GM12878 (cell line): ENCODE measurements at regions not wholly inside any gene's neighbourhood (a gene's known extent, or its start where the extent isn't known, plus 50 kb on each side); places are given as distances from the start of the nearest gene placed in this dataset.

Experiments used
- ATAC-seq: fragments of 200-7000 bp; cut with Tn5 transposase; 3 replicates; pipeline ENCODE4 v1.9.1; 2020; ENCODE audit warnings: mild to moderate bottlenecking, moderate library complexity
- BruUV-seq: library from RNA; stranded (reverse); fragments of 400-500 nt; replicated peaks from 2 replicates; lab custom pipeline; 2021; lab: Mats Ljungman, UMichigan
- CTCF ChIA-PET: fragments of 300-600 bp; sonication (Branson Sonifier 250); formaldehyde crosslinking; extraction: SDS; loops from one replicate; lab custom pipeline; 2021; ENCODE audit warnings: inconsistent platforms; lab: Yijun Ruan, JAX
- POLR2A ChIA-PET: fragments of 350-600 bp; formaldehyde crosslinking; extraction: SDS; loops from one replicate; lab custom pipeline; 2021; ENCODE audit warnings: inconsistent platforms; lab: Charles Lee
- RAD21 ChIA-PET: fragments of 300-600 bp; sonication (Branson Sonifier 250); formaldehyde crosslinking; loops from one replicate; lab custom pipeline; 2023; ENCODE audit warnings: antibody characterized with exemption; ENCODE audit not compliant: unreplicated experiment; lab: Charles Lee
- SMC1A ChIA-PET: fragments of 300-600 bp; sonication (Branson Sonifier 250); formaldehyde crosslinking; loops from one replicate; lab custom pipeline; 2023; ENCODE audit not compliant: unreplicated experiment, uncharacterized antibody; lab: Charles Lee
- DNase-seq: peaks from one replicate; pipeline ENCODE4 v3.0.0-alpha.2; 2011; ENCODE audit warnings: low read depth, low spot score
- FAIRE-seq: peaks from 3 replicates; lab custom pipeline; 2011; peaks lifted over from hg19 to GRCh38; lab: Jason Lieb, UNC
- H2AFZ ChIP-seq: 2 replicates; pipeline ENCODE4 v1.6.0; 2011; ENCODE audit warnings: low read depth, low read length, control low read depth; ENCODE audit not compliant: control insufficient read depth
- H3K27ac ChIP-seq: 2 replicates; pipeline ENCODE4 v1.5.1; 2011; ENCODE audit warnings: control low read depth; ENCODE audit not compliant: control insufficient read depth, insufficient read depth
- H3K27me3 ChIP-seq, 2 experiments: replicated peaks in 1 of 2; 2 replicates each; pipeline versions ENCODE4 v1.6.0 to v1.6.1; 2011; ENCODE audit warnings: low read length in 1 of 2; ENCODE audit not compliant: control insufficient read depth in 2 of 2, insufficient read depth in 2 of 2
- H3K36me3 ChIP-seq, 2 experiments: 2 replicates each; pipeline ENCODE4 v1.5.1; 2011; ENCODE audit warnings: low read length in 1 of 2; ENCODE audit not compliant: control insufficient read depth in 2 of 2, insufficient read depth in 2 of 2
- H3K4me1 ChIP-seq: 2 replicates; pipeline ENCODE4 v1.6.1; 2011; ENCODE audit warnings: mild to moderate bottlenecking, low read length, moderate library complexity, mixed read lengths; ENCODE audit not compliant: control insufficient read depth, insufficient read depth
- H3K4me2 ChIP-seq: 2 replicates; pipeline ENCODE4 v1.6.0; 2011; ENCODE audit warnings: control low read depth; ENCODE audit not compliant: control insufficient read depth, insufficient read depth
- H3K4me3 ChIP-seq: fragments of 200-600 bp; sonication (generic); 2 replicates; pipeline ENCODE4 v1.5.1; 2016
- H3K79me2 ChIP-seq: 2 replicates; pipeline ENCODE4 v1.6.0; 2011; ENCODE audit warnings: low read length; ENCODE audit not compliant: control insufficient read depth, insufficient read depth
- H3K9ac ChIP-seq: 2 replicates; pipeline ENCODE4 v1.8.0; 2011; ENCODE audit warnings: low read length, control low read depth, mixed read lengths; ENCODE audit not compliant: control insufficient read depth, insufficient read depth
- H3K9me3 ChIP-seq: replicated peaks from 3 replicates; pipeline ENCODE4 v1.5.1; 2011; ENCODE audit warnings: mild to moderate bottlenecking, low read length; ENCODE audit not compliant: control insufficient read depth, insufficient read depth
- H4K20me1 ChIP-seq: 2 replicates; pipeline ENCODE4 v1.6.0; 2011; ENCODE audit not compliant: control insufficient read depth, insufficient read depth
- ASH2L ChIP-seq: fragments of 300-600, 200-600 bp; sonication (generic); IDR thresholded peaks from 2 replicates; pipeline ENCODE4 v1.6.1; 2017; ENCODE audit warnings: low read depth, mild to moderate bottlenecking, borderline replicate concordance
- CHD4 ChIP-seq: fragments of 200-600 bp; sonication (generic); IDR thresholded peaks from 2 replicates; pipeline ENCODE4 v1.6.1; 2016; ENCODE audit warnings: mild to moderate bottlenecking
- FOXK2 ChIP-seq: fragments of 450-650 bp; IDR thresholded peaks from 2 replicates; pipeline ENCODE4 v1.6.1; 2017; ENCODE audit warnings: mild to moderate bottlenecking, moderate library complexity
- HDAC2 ChIP-seq: fragments of 200-600 bp; sonication (generic); IDR thresholded peaks from 2 replicates; pipeline ENCODE4 v1.6.1; 2017
- JUNB ChIP-seq: IDR thresholded peaks from 2 replicates; pipeline ENCODE4 v1.6.1; 2016; ENCODE audit warnings: antibody characterized with exemption, mild to moderate bottlenecking
- RELA ChIP-seq: fragments of 450-650 bp; IDR thresholded peaks from 2 replicates; pipeline ENCODE4 v1.8.0; 2014; ENCODE audit warnings: borderline replicate concordance; ENCODE audit not compliant: partially characterized antibody
- SREBF1 ChIP-seq: IDR thresholded peaks from 2 replicates; pipeline ENCODE4 v1.6.1; 2012; ENCODE audit warnings: mild to moderate bottlenecking, low read length
- YY1 ChIP-seq: IDR thresholded peaks from 2 replicates; pipeline ENCODE4 v1.6.1; 2011; ENCODE audit warnings: low read depth, mild to moderate bottlenecking, low read length
- WGBS: methylation state at CpG from one replicate; pipeline ENCODE4 v1.1.6; 2016; ENCODE audit warnings: low lambda C conversion rate; ENCODE audit not compliant: insufficient replicate concordance, insufficient coverage; ENCODE audit errors: missing lambda C conversion rate; 5-methylcytosine and 5-hydroxymethylcytosine counted together
- in situ Hi-C: fragments of 300-500 bp; cut with MboI; formaldehyde crosslinking; loops from 9 replicates; pipeline ENCODE4 v1.14.3; 2018; ENCODE audit warnings: mixed read lengths
- intact Hi-C: fragments of 100-400 bp; cut with micrococcal nuclease; formaldehyde crosslinking; loops from one replicate; pipeline ENCODE4 v1.14.2; 2022; ENCODE audit not compliant: unreplicated experiment
- TF ChIP-seq, protein P1 (sequence below): IDR thresholded peaks from 2 replicates; pipeline ENCODE4 v1.6.1; 2012; ENCODE audit warnings: mild to moderate bottlenecking, low read depth, low read length
- TF ChIP-seq, protein P2 (sequence below): IDR thresholded peaks from 2 replicates; pipeline ENCODE4 v1.6.1; 2012; ENCODE audit warnings: low read depth, low read length, improper control_type of control experiment

DNA sequence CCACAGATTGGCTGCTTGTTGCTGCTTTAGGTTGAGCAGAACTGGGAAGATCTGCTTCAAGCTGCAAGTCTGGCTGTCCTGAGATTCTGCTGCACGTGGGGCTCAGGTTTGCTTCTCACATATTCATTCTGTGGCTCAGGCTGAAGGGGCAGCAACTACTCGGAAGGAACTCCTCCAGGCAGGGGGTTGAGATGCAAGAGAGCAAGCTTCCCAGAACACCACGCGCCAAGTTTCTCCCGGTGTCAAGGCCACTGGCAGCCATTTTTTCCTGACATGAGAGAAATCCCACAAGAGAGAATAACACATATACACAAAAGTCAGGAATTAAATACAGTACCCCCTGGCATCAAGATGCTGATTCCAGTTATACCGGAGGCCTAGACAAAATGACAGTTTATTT, 887.6 kb upstream of the SLC10A2 start:
- no peaks in the 10 kb centered on the region for H3K27me3 ChIP-seq
- H3K4me2 ChIP-seq, result no peak overlapping the region
- H3K9me3 ChIP-seq, result no peaks in the 10 kb centered on the region
- ChIA-PET CTCF (no interaction called here), SMC1A (interaction anchor here (0.9 kb wide), 1 partner anchor 28 kb away, joined by 3 read pairs; no protein-coding TSS in a partner anchor), POLR2A (no interaction called here), RAD21 (no interaction called here)
- no peak for ATAC-seq
- no peaks in the 10 kb centered on the region for H3K4me1 ChIP-seq
- TF ChIP-seq FOXK2 (no peak), HDAC2 (no peak), YY1 (no peak), RELA (no peak), CHD4 (no peak), ASH2L (no peak), JUNB (no peak), SREBF1 (no peak)
- TF ChIP-seq, protein P1, sequence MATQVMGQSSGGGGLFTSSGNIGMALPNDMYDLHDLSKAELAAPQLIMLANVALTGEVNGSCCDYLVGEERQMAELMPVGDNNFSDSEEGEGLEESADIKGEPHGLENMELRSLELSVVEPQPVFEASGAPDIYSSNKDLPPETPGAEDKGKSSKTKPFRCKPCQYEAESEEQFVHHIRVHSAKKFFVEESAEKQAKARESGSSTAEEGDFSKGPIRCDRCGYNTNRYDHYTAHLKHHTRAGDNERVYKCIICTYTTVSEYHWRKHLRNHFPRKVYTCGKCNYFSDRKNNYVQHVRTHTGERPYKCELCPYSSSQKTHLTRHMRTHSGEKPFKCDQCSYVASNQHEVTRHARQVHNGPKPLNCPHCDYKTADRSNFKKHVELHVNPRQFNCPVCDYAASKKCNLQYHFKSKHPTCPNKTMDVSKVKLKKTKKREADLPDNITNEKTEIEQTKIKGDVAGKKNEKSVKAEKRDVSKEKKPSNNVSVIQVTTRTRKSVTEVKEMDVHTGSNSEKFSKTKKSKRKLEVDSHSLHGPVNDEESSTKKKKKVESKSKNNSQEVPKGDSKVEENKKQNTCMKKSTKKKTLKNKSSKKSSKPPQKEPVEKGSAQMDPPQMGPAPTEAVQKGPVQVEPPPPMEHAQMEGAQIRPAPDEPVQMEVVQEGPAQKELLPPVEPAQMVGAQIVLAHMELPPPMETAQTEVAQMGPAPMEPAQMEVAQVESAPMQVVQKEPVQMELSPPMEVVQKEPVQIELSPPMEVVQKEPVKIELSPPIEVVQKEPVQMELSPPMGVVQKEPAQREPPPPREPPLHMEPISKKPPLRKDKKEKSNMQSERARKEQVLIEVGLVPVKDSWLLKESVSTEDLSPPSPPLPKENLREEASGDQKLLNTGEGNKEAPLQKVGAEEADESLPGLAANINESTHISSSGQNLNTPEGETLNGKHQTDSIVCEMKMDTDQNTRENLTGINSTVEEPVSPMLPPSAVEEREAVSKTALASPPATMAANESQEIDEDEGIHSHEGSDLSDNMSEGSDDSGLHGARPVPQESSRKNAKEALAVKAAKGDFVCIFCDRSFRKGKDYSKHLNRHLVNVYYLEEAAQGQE, result no peak
- TF ChIP-seq, protein P2, sequence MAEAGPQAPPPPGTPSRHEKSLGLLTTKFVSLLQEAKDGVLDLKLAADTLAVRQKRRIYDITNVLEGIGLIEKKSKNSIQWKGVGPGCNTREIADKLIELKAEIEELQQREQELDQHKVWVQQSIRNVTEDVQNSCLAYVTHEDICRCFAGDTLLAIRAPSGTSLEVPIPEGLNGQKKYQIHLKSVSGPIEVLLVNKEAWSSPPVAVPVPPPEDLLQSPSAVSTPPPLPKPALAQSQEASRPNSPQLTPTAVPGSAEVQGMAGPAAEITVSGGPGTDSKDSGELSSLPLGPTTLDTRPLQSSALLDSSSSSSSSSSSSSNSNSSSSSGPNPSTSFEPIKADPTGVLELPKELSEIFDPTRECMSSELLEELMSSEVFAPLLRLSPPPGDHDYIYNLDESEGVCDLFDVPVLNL, result no peak
- no TSS peak for BruUV-seq
- no peak overlapping the region for H3K27ac ChIP-seq
- H2AFZ ChIP-seq, result no peak overlapping the region
- no peaks in the 10 kb centered on the region for H3K36me3 ChIP-seq
- no peak overlapping the region for H3K4me3 ChIP-seq
- no peak for FAIRE-seq
- no peaks in the 10 kb centered on the region for H4K20me1 ChIP-seq
- DNase-seq, result no peak
- WGBS, result 45% methylated on average over 6 of the region's 6 CpGs
- in situ Hi-C loops, result no loop called here
- intact Hi-C loops, result no loop called here
- H3K9ac ChIP-seq, result no peak overlapping the region
- H3K79me2 ChIP-seq, result no peaks in the 10 kb centered on the region
